PFSK-1 (cell line): ENCODE measurements at regions not wholly inside any gene's neighbourhood (a gene's known extent, or its start where the extent isn't known, plus 50 kb on each side); places are given as distances from the start of the nearest gene placed in this dataset.

ENCODE experiments used
- FOXP2 ChIP-seq: optimal IDR thresholded peaks from 2 replicates; pipeline ENCODE3; 2011; ENCODE audit warnings: borderline replicate concordance, control low read depth, inconsistent platforms; ENCODE audit not compliant: insufficient read depth; ENCODE audit errors: extremely low read length, extremely low read depth
- POLR2AphosphoS5 ChIP-seq: IDR thresholded peaks from 2 replicates; pipeline ENCODE4 v1.6.1; 2012; ENCODE audit warnings: low read depth, mild to moderate bottlenecking, control low read depth, low read length, moderate library complexity
- SIN3A ChIP-seq: IDR thresholded peaks from 2 replicates; pipeline ENCODE4 v1.6.1; 2012; ENCODE audit warnings: mild to moderate bottlenecking, low read length, moderate library complexity, borderline replicate concordance; ENCODE audit not compliant: insufficient read depth
- TAF1 ChIP-seq: IDR thresholded peaks from 2 replicates; pipeline ENCODE4 v1.6.1; 2012; ENCODE audit warnings: low read length, control low read depth, borderline replicate concordance; ENCODE audit not compliant: insufficient read depth
- TF ChIP-seq, protein P1 (sequence below), 2 experiments: IDR thresholded peaks; 2 replicates each; pipeline versions ENCODE4 v1.6.1 to v1.8.0; 2011 to 2012; ENCODE audit warnings: low read depth in 2 of 2, low read length in 2 of 2, control low read depth in 1 of 2, inconsistent platforms in 1 of 2, mild to moderate bottlenecking in 1 of 2, moderate library complexity in 1 of 2; ENCODE audit not compliant: insufficient read depth in 1 of 2

DNA sequence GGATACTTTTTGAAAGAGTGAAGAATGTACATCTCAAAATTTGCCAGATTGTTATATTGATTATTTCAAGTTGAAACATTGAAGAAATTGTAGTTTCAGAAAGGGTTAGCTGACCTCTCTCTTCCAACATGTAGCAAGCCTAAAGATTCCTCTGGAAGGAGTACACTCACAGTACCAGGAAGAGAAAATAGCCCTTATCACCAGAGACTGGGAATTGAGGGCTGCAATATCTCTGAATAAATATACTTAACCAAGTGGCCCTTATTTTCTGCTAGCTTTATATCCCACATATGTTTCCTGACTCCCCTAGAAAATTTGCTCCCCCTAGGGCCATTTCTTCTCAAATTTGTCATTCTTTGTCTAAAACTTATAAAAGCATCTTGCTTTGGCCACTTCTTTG lies 332.2 kb downstream of the GASK1B start:
- TF ChIP-seq, protein P1, sequence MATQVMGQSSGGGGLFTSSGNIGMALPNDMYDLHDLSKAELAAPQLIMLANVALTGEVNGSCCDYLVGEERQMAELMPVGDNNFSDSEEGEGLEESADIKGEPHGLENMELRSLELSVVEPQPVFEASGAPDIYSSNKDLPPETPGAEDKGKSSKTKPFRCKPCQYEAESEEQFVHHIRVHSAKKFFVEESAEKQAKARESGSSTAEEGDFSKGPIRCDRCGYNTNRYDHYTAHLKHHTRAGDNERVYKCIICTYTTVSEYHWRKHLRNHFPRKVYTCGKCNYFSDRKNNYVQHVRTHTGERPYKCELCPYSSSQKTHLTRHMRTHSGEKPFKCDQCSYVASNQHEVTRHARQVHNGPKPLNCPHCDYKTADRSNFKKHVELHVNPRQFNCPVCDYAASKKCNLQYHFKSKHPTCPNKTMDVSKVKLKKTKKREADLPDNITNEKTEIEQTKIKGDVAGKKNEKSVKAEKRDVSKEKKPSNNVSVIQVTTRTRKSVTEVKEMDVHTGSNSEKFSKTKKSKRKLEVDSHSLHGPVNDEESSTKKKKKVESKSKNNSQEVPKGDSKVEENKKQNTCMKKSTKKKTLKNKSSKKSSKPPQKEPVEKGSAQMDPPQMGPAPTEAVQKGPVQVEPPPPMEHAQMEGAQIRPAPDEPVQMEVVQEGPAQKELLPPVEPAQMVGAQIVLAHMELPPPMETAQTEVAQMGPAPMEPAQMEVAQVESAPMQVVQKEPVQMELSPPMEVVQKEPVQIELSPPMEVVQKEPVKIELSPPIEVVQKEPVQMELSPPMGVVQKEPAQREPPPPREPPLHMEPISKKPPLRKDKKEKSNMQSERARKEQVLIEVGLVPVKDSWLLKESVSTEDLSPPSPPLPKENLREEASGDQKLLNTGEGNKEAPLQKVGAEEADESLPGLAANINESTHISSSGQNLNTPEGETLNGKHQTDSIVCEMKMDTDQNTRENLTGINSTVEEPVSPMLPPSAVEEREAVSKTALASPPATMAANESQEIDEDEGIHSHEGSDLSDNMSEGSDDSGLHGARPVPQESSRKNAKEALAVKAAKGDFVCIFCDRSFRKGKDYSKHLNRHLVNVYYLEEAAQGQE (IDR thresholded peaks at IDR 0.05; ENCODE audit: insufficient read depth in 1 of 2, low read depth in 2 of 2, low read length in 2 of 2), result no peak

DNA sequence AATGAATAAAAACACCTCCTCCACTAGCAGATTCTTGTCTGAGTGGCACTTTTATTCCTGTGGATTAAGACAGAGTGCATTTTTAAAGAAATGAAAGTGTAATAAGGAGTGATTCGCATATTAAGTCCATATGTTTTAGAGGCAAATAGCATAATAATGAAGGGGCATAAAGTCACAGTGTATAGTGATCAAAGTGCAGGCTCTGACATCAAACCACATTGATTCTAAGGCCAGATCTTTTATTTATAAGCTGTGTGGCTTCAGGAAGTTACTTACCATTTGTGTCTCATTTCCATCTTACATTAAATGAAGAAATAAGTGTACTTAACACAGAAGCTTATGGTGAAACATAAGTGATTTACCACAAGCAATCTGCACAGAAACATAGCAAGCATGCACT lies 332.8 kb downstream of the GASK1B start:
- no peak for TF ChIP-seq POLR2AphosphoS5
- TF ChIP-seq, protein P1 (IDR thresholded peaks at IDR 0.05; ENCODE audit: insufficient read depth in 1 of 2, low read depth in 2 of 2, low read length in 2 of 2), result no peak
- TF ChIP-seq TAF1, result no peak
- TF ChIP-seq SIN3A, result no peak
- TF ChIP-seq FOXP2, result no peak

DNA sequence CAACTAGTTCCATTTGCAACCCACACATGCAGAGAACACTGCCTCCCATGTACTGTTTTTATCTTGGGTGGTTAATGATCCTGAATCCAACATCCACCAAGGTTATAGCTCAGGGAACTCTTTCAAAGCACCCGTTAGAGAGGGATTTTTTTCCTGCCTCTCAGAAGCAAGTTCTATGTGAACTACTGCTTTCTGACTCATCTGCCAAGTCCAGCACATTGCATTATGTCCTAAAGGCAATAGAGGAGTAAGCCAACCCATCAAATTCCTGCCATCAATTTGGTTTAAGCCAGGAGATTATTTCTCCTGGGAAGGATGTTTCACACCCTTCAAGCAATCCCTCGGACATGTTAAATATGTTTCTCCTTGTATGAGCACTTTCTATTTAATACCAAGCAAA lies 334.5 kb downstream of the GASK1B start:
- TF ChIP-seq TAF1, result no peak
- TF ChIP-seq SIN3A, result no peak

DNA sequence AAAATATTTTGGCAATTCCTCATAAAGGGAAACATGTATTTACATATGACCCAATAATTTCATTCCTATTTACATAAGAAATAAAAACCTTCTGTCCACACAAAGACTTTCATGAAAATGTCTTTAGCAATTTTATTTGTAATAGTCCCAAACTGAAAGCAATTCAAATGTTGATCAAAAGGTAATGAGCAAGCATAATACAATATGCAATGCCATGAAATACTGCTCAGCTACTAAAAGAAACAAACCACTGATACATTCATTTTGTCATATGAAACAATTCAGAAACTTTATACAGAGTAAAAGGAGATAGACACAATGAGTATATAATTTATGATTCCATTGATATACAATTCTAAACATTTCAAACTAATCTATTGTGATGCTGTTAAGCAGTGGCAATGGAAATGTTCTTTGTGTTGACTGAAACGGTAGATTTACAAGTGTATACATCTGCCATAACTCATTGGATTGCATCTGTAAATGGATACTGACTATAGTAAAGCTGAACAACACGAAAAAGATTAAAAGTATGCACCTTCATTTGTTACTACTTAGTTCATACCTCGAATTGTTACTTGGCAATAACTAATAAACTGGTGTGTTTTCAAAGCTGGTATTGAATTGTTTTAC lies 335.6 kb downstream of the GASK1B start:
- TF ChIP-seq SIN3A (no peak), POLR2AphosphoS5 (no peak), TAF1 (no peak), FOXP2 (no peak)
- TF ChIP-seq, protein P1 (IDR thresholded peaks at IDR 0.05; ENCODE audit: insufficient read depth in 1 of 2, low read depth in 2 of 2, low read length in 2 of 2), result no peak

DNA sequence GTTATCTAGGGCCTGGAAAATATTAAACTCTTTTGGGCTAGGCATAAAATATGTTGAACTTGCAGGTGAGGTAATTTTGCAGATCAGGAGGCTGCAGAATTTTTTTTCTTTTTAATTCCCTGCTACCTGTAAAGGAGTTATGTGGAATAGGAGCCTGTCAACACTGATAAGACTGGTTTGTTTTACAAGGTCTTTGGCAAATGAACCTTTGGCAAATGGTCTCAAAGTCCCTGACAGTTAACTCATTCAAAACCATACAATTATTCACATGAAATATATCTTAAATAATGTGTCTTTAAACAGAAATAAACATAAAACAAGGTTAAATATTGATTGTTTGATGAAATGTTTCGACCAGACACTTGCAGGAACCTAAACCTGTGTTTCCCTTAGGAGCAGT lies 340.2 kb downstream of the GASK1B start:
- TF ChIP-seq TAF1, result no peak
- no peak for TF ChIP-seq FOXP2
- TF ChIP-seq, protein P1 (IDR thresholded peaks at IDR 0.05; ENCODE audit: insufficient read depth in 1 of 2, low read depth in 2 of 2, low read length in 2 of 2), result no peak
- no peak for TF ChIP-seq POLR2AphosphoS5
- no peak for TF ChIP-seq SIN3A
